GM19452 (cell line): ENCODE measurements at regions not wholly inside any gene's neighbourhood (a gene's known extent, or its start where the extent isn't known, plus 50 kb on each side); places are given as distances from the start of the nearest gene placed in this dataset.

ENCODE experiments used
- ATAC-seq: cut with Tn5 transposase; IDR thresholded peaks from one replicate; pipeline ENCODE4 v1.9.1; 2021; ENCODE audit not compliant: unreplicated experiment

DNA sequence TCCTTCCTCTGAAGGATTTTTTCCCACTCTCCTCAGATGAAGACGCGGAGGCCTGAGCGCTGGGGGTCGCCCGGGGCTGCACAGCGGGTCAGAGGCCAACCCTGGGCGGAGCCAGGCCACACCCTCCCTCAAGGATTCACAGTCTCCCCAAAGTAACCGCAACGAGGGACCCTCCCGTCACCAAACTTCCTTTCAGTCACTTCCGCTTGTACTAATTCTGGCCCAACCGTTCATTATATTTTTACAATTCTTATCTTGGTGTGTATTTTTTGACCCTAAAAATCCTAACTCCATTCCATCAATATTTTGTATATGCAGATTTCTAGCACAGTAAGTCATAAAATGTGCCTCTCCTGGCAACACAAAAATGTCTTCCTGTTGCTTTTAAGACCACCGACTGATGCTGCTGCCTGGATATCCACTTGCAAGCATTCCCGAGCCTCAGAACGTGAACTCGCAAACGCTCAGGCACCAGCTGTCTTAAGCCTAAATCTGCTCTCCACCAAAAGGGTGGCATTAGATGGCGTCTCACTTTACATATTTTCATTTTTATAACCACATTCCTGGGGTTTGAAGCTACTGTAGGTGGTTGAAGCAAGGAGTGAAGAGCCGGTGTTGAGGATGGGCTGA, 128.0 kb downstream of the DLL1 start:
- no peak for ATAC-seq

DNA sequence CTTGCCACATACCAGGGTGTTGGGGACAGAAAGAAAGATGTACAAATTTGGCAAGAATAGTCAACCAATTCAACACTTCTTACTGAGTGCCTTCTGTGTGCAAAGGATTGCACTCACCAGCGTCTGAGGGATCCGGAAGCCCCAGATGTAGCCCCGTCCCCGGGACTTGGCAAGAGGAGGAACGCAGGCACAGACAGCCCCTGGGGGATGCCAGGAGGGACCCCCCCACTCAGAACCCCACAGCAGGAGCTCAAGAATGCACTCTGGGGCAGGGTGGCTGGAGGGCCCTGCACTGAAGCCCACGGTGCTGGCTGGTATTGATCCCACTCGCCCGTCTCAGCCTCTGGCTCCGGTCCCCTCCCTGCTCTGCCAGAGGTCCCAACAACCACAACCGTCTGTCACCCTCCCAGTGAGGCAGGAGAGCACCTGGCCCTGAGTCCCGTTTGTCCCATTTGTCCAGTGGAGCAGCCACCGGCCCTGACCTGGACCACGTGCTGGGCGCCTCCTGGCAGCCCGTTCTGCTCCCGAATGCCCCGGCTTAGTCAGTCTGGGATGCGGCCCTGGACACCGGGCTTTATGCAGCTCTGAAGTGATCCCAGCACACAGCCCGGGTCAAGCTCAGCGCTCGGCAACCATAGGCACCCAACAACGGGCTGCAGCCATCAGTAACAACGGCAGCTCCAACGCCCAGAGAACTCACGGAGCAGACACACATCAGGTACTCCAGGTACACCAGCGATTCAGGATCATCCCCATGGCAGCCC, 128.7 kb downstream of the DLL1 start:
- ATAC-seq, result no peak

DNA sequence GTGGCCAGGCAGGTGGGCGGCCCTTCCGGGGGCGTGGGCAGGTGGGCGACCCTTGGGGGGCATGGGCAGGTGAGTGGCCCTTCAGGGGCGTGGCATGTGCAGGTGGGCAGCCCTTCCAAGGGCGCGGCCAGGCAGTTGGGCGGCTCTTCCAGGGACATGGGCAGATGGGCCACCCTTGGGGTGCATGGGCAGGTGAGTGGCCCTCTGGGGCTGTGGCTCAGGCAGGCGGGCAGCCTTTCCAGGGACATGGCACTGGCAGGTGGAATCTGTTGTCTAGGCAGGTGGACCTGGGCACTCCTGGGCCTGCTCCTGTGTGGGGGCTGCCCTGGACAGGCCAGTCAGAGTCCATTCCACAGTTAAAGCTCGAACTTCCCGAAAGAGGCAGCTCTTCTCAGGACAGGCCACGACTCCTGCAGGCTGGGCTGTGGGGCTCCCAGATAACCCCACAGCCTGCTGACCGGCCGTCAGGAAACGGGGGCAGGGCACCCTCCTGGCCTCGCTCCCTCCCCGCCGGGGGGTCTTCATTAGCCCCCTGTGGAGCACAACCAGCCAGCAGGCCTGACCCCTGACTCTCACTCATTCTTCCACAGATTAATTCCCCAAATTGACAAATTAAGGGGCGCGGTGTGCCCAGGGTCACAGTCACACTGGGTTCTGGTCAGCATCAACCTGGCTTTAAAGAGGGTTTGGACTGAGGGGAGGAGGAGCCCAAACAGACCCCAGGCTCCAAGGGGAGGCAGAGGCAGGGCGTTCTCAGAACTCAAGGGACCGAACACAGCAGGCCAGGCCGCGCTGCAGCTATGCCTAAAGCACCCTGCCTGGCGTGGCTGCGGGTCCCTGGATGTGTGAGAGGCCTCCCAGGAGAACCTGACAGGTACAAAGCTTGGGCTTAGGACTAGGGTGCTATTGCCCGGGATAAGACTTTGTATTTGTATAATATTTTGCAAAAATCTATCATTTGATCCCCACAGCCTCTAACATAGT, 130.0 kb downstream of the DLL1 start:
- no peak for ATAC-seq

DNA sequence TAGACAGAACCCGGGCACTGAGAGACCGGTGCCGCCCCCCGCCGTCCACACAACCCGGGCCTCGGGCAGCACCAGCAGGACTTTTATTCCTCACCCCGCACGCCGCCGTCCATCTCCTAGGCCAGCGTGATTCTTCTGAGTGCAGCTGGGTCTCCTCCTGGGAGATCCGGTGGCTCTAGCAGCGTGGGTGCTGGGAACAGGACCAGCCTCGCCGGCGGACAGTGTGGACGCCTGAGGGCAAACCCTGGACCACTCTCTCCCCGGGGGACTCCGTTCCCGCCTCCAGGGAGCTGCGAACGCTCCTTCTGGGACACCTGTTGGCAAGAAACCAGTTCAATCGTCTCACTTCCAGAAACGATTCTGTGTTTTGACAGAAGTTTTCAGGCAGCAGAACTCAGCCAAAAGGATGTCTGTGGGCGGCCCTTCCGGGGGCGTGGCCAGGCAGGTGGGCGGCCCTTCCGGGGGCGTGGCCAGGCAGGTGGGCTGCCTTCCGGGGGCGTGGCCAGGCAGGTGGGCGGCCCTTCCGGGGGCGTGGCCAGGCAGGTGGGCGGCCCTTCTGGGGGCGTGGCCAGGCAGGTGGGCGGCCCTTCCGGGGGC, 130.7 kb downstream of the DLL1 start:
- no peak for ATAC-seq

DNA sequence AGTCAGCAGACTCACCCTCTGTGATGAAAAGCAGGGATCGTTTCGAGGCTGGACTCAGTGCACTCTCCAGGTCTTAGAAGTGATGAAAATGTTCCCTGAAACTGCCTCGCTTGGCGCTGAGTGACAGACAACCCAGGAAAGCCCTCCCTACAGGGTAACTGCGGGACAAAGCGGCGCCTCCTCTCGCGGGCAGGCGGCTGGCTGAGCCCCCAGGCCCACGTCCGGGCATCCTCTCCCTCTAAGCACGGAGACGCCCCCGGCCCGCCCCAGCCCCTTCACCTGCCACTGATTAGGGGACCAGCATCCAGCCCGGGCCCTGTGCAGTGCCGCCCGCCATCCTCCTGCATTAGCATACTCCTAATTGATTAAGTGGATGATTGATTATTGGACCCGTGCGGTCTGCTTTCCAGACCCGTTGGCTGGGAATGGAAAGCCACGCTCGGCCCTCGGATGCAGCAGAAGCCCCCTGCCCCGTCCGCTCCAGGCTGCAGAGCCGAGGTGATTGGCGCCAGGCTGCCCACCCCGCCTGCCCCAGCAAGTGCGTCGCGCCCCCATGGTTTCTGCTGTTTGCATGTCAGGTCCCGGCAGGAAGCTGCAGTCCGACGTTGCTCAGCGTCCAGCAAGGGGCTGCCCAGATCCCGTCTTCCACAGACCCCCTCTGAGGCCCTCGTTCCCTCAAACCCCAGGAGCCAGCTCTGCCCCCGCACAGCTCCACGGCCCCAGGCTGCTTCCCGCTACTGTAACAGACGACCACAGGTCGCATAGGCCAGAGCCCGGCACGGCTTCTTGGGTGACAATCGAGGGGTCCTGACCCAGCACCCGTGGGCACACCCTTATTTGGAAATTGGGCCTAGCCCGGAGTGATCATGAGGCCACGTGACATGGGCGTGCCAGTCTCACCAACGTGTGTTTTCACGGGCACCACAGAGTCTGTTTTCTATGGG, 131.6 kb downstream of the DLL1 start:
- ATAC-seq, result no peak

DNA sequence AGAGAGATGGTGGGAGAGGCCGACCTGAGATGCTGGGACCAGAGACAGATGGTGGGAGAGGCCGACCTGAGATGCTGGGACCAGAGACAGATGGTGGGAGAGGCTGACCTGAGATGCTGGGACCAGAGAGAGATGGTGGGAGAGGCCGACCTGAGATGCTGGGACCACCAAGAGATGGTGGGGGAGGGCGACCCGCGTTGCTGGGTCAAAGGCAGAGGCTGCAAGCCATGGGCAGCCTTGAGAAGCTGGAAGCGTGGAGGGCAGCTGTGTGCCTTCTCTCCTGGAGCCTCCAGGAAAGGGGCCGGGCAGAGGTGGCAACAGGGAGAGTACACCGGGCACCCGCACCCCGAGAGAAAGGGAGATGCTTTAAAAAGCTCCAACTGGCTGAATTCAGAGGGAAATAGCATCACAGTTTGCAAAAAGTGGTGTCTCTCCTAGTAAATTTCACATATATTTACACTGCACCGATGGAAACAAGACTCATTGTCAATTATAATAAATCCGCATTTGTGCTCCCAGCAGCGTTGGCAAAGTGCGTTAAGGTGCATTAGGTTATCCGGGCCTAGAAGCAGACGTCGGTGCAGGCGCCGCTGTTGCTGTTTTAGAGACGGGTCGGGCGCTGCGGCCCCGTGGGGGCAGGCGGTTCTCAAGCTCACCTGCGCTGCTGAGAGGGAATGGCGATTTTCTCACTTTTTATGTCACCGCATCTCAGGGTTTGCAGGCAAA, 132.4 kb downstream of the DLL1 start:
- ATAC-seq, result no peak

DNA sequence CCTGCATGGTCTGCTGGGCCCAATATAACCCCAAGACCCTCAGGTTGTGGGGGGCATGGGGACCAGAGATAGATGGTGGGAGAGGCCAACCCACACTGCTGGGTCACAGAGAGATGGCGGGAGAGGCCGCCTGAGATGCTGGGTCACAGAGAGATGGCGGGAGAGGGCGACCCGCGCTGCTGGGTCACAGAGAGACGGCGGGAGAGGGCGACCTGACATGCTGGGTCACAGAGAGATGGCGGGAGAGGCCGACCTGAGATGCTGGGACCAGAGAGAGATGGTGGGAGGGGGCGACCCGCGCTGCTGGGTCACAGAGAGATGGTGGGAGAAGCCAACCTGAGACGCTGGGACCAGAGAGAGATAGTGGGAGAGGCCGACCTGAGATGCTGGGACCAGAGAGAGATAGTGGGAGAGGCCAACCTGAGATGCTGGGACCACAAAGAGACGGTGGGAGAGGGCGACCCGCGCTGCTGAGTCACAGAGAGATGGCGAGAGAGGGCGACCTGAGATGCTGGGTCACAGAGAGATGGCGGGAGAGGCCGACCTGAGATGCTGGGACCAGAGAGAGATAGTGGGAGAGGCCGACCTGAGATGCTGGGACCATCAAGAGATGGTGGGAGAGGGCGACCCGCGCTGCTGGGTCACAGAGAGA, 133.2 kb downstream of the DLL1 start:
- ATAC-seq, result no peak

DNA sequence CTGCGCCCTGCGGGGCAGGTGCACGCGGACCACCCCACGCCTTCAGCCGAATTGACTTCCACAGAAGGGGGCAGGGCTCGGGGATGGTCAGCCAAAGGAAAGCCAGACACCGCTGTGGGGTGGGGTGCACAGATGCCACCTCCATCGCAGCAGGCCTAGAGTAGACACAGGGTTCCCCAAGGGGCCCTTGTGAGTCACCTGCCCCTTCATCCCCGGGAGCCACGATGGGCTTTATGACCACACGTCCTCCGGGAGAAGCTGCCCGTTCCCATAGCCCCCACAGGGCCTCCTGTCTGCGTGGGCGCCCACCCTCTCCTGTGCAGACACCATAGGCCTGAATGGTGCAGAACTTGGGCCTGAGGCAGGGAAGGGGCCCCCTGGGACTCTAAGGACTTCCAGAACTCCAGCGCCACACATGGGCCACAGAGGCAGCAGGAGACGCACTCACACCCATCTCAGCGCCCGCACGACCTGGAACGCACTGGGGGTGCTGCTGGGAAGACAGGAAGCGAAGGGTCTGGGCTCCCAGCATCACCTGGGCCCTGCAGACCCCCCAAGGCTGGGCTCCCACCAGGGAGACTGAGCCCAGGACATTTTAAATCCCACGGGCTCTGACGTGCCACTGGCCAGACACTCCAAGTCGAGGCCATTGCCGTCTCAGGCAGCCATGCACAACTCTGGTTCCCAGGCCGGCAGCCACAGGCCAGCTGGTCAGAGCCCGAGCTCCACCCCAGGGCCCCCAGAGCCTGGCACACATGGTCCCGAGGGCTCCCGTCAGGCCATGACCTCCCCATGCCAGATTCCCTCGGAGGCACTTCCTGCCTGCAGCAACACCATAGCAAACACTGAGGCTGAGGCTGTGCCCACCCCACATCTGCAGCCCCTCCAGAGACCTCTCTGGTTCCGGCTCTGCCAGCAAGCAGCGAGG, 134.2 kb downstream of the DLL1 start:
- ATAC-seq, result no peak

DNA sequence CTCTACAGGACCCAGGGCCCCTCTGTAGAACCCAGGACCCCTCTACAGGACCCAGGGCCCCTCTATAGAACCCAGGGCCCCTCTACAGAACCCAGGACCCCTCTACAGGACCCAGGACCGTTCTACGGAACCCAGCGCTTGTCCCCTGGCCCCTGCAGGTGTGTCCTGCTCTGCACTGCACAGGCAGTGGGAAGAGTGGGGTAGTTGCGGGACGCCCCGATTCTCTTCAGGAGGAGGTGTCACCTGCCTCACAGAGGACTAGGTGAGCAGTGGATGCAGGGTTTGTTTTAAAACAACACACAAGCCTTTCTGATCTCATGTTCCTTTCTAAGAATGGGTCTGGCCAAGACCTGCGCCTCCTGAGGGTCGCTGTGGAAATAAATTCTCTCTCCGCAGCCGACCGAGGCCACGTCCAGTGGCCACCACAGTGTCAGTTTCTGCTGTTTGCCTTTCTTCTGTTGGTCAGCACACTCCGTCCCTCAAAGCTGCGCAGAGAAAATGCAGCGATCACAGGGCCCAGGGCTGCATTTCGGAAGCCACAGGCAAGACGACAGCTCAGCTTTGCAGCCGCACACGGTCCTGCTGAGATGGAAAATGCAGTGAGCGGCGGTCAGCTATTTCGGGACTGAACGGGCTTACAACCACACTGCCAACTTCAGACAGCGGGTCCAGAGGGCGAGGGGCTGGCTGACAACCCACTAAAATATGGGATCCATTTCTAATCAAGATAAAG, 135.2 kb downstream of the DLL1 start:
- ATAC-seq, result no peak

DNA sequence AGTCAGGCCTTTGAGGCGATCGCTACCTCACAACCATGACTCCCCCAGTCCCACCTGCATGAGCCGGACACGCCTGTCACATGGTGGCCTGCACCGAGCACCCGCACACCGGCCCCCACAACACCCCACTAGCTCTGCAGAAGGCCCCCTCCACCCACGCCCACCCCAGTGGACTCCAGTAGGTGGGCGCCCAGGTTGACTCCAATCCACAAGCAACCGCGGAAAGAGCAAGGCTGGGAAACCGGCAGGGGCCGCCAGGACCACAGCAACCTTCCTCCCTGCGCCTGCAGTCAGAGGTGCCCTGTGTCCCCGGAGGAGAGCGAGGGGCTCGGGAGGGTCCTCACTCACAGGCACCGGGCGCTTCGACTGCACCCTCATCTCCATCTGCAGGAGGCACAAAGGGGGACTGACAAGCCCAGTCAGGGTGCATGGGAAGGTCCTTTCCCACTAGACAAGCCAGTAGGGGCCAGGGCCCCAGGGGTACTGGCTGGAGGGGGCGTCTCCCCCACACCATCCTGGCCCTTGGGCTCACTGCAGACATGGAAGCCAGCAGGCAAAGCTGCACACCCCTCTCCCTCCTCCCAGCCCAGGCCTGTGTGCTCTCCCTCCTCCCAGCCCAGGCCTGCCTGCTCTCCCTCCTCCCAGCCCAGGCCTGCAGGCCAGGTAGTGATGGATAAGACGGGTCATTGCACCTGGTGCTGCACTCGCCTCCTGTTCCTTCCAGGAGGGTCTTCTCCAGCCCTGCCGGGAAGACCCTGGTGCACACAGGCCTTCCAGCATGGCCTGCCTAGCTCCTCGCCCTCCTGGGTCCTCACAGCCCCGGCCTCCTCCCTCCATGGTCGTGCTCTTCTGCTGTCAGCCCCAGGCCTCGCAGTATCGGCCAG, 137.2 kb downstream of the DLL1 start:
- no peak for ATAC-seq

DNA sequence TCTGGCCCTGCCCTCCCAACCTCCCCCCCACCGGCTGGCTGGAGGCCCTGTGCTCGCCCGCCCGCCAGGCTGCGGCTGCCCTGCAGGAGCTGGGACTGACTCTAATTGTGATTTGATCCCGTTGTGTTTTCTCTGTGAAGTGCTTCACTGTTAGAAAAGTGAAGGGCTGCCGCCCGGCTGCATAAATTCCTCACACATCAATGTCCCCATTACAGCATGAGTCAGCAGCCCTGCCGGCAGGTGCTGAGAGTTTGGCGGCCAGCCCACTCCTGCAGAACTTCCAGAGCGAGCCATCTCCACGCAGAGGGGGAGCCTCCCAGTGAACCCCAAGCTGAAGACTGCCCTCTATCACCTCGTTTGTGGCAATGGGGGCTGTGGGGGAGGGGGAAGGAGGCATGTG, 137.9 kb downstream of the DLL1 start:
- ATAC-seq, result no peak

DNA sequence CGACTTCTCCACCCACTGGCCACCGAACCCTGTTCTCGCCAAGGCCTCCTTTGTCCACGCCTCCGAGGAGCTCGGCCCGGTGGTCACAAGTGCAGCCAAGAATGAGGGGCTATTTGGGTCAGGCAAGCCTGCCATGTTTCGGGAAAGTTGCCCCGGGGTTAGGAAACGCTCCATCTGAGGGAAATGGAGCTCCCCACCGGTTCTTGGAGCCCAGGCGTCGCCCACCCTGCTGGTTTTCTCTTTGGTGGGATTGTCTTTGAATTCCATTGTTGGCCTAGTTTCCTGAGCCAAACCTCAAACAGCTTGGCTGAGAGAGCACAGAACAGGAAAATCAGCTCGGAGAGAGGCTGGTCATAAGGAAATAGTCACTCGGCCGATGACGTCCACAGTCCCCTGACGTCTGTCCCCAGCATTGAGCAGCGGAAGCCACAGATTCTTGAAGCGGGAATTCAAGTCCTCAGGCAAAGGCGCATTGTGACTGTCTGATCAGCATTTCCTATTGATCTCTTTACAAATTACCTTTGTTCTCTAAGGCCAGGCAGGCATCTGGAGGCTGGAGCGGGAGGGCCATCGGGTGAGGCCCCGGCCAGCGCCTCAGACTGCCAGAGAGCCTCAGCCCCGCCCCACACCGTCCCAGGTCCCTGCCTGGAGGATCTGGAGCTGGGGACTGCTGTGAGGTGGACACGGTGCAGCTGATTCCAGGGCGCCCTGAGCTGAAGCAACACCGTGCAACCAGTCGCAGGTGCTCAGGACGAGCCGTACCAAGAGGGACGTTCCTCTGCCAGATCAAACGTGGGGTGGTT, 138.6 kb downstream of the DLL1 start:
- ATAC-seq, result no peak

DNA sequence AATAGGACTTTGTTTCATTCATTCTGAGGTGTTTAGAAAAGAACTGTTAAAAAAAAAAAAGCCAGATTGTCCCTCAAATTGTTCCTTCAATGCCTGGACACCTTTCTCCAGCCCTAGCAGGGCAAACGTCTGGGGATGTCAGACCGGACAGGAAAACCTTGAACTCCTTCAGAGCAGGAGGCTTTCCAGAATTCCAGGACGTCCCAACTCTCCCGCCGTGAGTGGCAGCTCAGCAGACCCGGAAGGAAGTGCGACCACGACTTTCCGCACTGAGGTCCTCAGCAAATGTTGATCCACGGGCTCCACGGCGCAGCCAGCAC, 139.1 kb downstream of the DLL1 start:
- ATAC-seq, result no peak

DNA sequence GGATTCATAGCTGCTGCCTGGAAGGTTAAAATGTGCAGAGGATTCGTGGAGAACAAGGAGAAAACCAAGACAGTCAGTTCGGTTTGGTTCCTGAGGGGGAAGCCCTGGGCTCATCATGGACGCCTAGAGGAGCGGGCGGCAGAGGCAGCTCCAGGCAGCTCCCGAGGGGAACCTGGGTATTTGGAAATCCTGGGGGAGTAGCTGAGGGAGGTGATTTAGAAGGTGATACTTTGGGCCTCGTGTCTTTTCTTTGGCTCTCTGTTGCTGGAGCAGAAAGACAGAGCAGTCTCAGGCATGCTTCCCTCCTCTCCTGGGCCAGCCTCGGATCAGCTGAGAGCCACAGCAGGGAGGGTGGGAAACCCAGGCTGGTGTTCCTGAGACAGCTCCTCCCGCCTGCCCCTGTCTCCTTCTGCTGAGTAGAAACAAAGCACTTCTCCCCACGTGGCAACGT, 139.5 kb downstream of the DLL1 start:
- no peak for ATAC-seq

DNA sequence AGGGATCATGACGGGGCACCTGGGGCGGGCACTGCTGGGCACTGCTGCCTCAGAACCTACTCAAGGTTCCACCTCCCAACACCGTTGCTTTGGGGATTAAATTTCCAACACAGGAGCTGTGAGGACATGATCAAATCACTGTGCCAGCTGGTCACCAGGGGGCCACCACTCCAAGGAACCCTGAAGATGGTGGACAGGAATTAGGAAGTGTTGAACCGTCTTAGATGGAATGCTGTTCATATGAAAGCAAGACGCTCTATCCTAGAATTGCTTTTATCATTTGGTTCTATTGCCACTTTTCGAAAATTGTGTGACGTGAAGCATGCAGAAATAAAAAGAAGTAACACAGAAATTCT, 140.3 kb downstream of the DLL1 start:
- no peak for ATAC-seq
